CD4-positive, alpha-beta T cell treated with Interleukin-1 beta for 1 hour (primary cell): ENCODE measurements at regions not wholly inside any gene's neighbourhood (a gene's known extent, or its start where the extent isn't known, plus 50 kb on each side); places are given as distances from the start of the nearest gene placed in this dataset.
"Not testable (repeated sequence)": the region's sequence is repeated elsewhere in the genome, so short reads cannot be mapped to it uniquely, and the experiment has no call there.

Experiments
- DNase-seq, 2 donors: peaks; one replicate each; pipeline ENCODE4 v3.0.0-alpha.2; 2020 to 2022

- DNase-seq, result no peak
These were observed 203.2 kb downstream of the MOXD1 start for GRCh38 chr6:132198040-132198439.

- DNase-seq, result no peak
These were observed 206.7 kb downstream of the MOXD1 start for GRCh38 chr6:132194529-132194928.

- no peak for DNase-seq
These were observed 208.6 kb downstream of the MOXD1 start for GRCh38 chr6:132192631-132193030.

GRCh38 chr6:132190815-132191175 lies 210.5 kb downstream of the MOXD1 start:
- DNase-seq, result no peak

GRCh38 chr6:132190097-132190814 lies 211.0 kb downstream of the MOXD1 start:
- no peak for DNase-seq

- DNase-seq, result no peak
These were observed 212.6 kb downstream of the MOXD1 start for GRCh38 chr6:132188556-132189264.

GRCh38 chr6:132187816-132188215 lies 213.5 kb downstream of the MOXD1 start:
- no peak for DNase-seq

GRCh38 chr6:132184966-132185365 lies 216.3 kb downstream of the MOXD1 start:
- not testable (repeated sequence) for DNase-seq

GRCh38 chr6:132179955-132180354 lies 221.3 kb downstream of the MOXD1 start:
- DNase-seq, result no peak

GRCh38 chr6:132174919-132175318 lies 223.7 kb upstream of the CCN2 start:
- DNase-seq, result no peak

GRCh38 chr6:132168961-132169360 lies 217.8 kb upstream of the CCN2 start:
- DNase-seq, result no peak

- no peak for DNase-seq
These were observed 217.0 kb upstream of the CCN2 start for GRCh38 chr6:132167929-132168892.

- DNase-seq, result no peak
These were observed 215.4 kb upstream of the CCN2 start for GRCh38 chr6:132166526-132167051.

GRCh38 chr6:132165677-132166076 lies 214.5 kb upstream of the CCN2 start:
- no peak for DNase-seq

- DNase-seq, result no peak
These were observed 210.1 kb upstream of the CCN2 start for GRCh38 chr6:132161283-132161682.

- DNase-seq, result no peak
These were observed 202.2 kb upstream of the CCN2 start for GRCh38 chr6:132153221-132153898.

GRCh38 chr6:132147530-132148011 lies 196.4 kb upstream of the CCN2 start:
- DNase-seq, result no peak

GRCh38 chr6:132144456-132144855 lies 193.3 kb upstream of the CCN2 start:
- DNase-seq, result no peak

GRCh38 chr6:132143258-132143657 lies 192.1 kb upstream of the CCN2 start:
- no peak for DNase-seq

GRCh38 chr6:132142768-132143167 lies 191.6 kb upstream of the CCN2 start:
- no peak for DNase-seq

GRCh38 chr6:132142308-132142707 lies 191.1 kb upstream of the CCN2 start:
- no peak for DNase-seq

GRCh38 chr6:132140189-132140588 lies 189.0 kb upstream of the CCN2 start:
- no peak for DNase-seq
